ENCODE measurements at regions not wholly inside any gene's neighbourhood (a gene's known extent, or its start where the extent isn't known, plus 50 kb on each side); places are given as distances from the start of the nearest gene placed in this dataset.
"Not testable (repeated sequence)": the region's sequence is repeated elsewhere in the genome, so short reads cannot be mapped to it uniquely, and the experiment has no call there.

DNA sequence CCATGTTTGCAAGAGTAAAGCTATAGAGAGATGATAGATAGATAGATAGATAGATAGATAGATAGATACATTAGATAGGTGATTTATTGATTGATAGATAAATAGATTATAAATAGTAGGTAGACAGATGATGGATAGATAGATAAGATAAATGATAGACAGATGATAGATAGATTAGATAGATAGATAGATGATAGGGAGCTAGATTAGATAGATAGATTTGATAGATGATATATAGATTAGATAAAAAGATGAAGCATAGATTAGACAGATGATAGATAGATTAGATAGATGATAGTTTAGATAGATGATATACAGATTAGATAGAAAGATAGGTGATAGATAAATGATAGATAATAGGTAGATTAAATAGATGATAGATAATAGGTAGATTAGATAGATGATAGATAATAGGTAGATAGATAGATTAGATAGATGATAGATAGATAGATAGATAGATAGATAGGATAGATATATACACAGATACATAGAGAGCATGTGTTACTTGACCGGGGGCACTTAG lies 243.3 kb upstream of the FOXK1 start:
- DNase-seq = no peak

- no peak for DNase-seq
Observed at GRCh38 chr7:4439444-4439843, 242.7 kb upstream of the FOXK1 start.

GRCh38 chr7:4444106-4444505 lies 238.0 kb upstream of the FOXK1 start:
- no peak for DNase-seq

DNA sequence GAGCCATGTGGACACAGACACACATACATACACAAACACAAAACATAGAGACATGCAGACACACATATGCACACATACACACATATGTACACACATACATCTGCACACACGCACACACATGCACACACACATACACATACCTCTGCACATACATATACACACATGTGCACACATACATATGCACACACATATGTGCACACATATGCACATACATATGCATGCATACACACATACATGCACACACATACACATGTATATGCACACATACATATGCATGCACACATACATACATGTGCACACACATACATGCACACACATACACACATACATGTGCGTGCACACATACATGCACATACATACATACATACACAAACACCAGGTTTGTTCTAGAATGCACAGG lies 236.3 kb upstream of the FOXK1 start:
- no peak for DNase-seq

- no peak for DNase-seq
Observed at GRCh38 chr7:4449263-4449662, 232.8 kb upstream of the FOXK1 start.

DNA sequence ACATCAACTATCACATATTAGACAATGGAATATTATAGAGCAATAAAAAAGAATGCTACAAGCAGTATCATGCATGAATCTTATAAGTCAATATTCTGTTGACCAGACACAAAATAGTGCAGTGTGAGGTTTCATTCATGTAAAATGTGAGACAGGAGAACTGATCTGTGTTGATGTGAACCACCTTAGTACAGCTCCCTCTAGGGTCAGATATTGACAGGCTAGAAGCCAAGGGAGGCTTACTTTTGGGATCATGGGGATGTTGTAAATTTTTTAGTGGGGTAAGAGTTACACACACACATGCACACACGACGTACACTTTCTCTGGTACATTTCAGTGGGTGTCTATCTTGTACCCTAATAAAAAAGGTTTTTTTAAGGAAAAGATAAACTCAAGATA lies 231.6 kb upstream of the FOXK1 start:
- DNase-seq = no peak

DNA sequence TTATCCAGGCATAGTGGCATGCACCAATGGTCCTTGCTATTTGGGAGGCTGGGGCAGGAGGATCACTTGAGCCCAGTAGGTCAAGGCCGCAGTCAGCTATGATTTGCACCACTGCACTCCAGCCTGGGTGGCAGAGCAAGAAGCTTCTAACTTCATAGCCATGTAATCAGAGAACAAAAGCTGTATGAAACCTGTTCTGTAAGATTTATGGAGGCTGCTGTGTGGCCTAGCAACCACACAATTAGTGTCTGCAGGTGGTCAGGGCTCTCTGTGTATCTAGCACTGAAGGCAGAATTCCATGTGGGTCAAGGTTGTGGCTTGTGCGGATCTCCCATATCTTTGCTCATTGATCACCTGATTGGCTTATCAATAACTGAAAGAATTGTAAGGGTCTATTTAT lies 221.5 kb upstream of the FOXK1 start:
- peak; percentile 61 for DNase-seq

DNA sequence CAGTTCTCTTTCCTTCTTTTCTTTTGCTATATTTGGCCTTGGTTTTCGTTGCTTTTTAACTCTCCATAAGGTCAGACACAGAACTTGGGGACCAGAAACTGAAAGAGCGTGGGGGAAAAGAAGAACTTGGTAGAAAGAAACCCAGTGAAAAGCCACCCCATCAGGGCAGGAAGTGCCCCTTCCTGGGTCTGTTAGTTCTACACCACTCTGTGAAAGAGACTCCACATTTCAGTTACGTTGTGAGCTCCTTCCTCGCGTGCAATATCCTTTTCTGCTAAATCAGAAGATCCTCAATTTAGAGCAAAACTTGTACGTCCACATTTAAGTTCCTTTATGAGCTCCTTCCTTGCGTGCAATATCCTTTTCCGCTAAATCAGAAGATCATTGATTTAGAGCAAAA lies 220.6 kb upstream of the FOXK1 start:
- no peak for DNase-seq

DNA sequence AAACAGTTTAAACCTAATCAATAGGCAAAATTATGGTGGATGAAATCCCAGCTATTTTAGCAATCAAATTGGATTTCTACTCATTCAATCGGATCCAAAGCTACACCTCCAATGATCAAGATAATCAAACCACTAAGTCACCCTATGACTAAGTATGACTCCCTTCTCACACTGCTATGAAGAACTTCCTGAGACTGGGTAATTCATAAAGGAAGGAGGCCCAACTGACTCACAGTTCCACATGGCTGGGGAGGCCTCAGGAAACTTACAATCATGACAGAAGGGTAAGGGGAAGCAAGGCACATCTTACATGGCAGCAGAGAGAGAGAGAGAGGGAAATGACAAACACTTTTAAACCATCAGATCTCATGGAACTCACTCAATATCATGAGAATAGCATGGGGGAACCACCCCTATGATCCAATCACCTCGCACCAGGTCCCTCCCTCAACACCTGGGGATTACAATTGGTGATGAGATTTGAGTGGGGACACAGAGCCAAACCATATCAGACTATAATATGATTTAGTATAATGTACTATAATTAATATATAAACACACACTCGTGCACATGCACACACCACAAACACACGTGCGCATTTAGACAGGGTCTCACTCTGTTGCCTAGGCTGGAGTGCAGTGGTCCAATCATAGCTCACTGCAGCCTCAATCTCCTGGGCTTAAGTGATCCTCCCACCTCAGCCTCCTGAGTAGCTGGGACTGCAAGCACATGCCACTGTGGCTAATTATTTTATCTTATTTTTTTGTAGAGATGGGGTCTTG lies 213.6 kb upstream of the FOXK1 start:
- no peak for DNase-seq

GRCh38 chr7:4470246-4470645 lies 211.8 kb upstream of the FOXK1 start:
- DNase-seq = no peak

DNA sequence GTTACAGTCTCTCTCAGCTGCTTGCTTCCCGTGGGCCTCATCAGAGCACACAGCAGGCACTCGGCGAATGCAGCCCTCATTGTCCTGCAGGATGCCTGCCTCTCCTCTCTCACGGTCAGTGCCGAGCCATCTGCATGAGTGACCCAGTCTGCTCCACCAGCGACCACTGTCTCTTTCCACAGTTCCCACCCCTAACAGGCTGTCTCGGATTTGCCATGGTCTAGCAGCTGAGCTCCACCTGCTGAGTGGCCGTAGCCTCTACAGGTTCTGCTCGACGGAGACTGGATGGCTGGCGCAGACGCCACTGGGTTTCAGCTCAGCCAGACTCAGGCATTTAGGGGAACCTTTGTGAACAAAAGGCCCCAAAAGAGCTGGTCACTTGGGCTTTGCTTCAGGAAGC lies 209.4 kb upstream of the FOXK1 start:
- no peak for DNase-seq

DNA sequence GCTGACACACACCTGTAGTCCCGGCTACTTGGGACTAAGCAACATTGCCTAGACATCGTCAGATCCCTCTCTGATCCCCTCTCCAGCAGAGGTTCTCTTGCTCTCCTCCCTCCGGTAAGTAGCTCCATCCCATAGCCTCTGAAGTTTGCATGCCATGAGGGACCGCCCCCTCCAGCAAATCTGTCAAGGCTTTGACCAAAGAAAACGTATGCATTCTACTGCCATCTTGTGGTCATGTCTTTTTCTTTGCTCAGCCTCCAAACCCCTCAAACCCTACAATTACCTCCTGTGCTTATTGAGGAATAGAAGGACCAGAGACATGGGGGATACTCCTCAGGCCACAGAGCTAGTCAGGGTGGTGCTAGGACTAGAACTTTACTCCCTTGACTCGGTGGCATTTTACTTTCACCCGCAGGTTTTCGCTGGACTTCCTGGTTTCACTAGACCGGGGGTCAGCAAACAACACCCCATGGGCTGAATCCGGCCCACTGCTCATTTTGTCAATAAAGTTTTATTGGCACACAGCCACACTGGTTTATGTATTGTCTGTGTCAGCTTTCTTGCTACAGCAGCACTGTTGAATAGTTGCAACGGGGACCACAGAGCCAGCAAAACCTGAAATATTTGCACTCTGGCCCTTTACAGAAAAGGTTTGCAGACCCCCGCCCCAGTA lies 202.6 kb upstream of the FOXK1 start:
- peak; percentile 63 for DNase-seq

GRCh38 chr7:4480131-4480530 lies 202.0 kb upstream of the FOXK1 start:
- not testable (repeated sequence) for DNase-seq

- no peak for DNase-seq
Observed at GRCh38 chr7:4483851-4484250, 198.2 kb upstream of the FOXK1 start.

DNA sequence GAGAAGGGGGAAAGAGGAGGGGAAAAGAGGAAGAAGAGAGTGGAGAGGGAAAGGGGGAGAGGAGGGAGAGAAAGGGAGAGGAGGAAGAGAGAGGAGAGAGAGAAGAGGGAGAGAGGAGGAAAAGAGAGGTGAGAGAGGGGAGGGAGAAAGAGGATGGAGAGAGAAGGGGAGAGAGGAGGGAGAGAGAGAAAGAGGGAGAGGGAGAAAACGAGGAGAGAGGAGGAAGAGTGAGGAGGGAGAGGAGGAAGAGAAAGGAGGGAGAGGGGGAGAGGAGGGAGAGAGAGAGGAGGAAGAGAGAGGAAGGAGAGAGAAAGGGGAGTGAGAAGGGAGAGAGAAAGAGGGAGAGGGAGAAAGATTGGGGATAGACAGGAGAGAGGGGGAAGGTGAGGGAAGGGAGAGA lies 197.6 kb upstream of the FOXK1 start:
- no peak for DNase-seq

GRCh38 chr7:4486907-4487306 lies 195.2 kb upstream of the FOXK1 start:
- DNase-seq = no peak

GRCh38 chr7:4496911-4497310 lies 185.2 kb upstream of the FOXK1 start:
- DNase-seq = not testable (repeated sequence)

DNA sequence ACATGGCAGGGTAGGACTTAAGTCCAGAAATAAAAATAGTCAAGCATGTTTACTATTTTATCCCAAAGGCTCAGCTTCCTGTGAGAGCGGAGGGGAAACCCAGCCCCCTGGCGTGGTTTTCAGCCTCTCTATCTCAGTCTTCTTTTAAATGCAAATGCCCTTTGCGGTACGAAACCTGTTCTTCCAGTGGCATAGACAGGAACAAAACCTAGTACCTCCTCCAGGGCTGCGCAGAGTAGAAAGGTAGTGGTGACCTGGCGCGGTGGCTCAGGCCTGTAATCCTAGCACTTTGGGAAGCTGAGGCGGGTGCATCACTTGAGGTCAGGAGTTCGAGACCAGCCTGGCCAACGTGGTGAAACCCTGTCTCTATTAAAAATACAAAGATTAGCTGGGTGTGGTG lies 181.3 kb upstream of the FOXK1 start:
- no peak for DNase-seq

GRCh38 chr7:4507886-4508285 lies 174.2 kb upstream of the FOXK1 start:
- DNase-seq = not testable (repeated sequence)

GRCh38 chr7:4513450-4513849 lies 168.6 kb upstream of the FOXK1 start:
- DNase-seq = no peak

- no peak for DNase-seq
Observed at GRCh38 chr7:4519819-4520520, 162.1 kb upstream of the FOXK1 start.

- no peak for DNase-seq
Observed at GRCh38 chr7:4523219-4523618, 158.9 kb upstream of the FOXK1 start.

DNA sequence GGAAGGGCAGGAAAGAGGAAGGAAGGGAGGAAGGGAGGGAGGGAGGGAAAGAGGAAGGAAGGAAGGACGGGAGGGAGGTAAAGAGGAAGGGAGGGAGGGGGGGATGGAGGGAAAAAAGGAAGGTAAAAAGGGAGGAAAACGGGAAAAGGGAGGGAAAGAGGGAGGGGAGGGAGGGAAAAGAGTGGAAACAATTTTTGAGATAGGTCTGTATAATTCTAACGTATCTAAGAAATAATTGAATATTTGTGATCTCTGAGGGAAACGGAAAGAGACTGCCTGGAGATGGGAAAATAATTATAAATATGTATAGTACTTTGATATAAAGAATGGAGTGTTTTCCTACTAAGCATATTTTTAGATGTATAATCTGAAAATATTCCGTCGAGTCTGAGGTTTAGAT lies 158.2 kb upstream of the FOXK1 start:
- no peak for DNase-seq

- DNase-seq = no peak
Observed at GRCh38 chr7:4525884-4526283, 156.2 kb upstream of the FOXK1 start.

All from NCI-H510A treated with DMSO at 0.1 percent for 48 hours (cell line).